Femur (tissue), 1 donor: ENCODE measurements at regions not wholly inside any gene's neighbourhood (a gene's known extent, or its start where the extent isn't known, plus 50 kb on each side); places are given as distances from the start of the nearest gene placed in this dataset.
"Not testable (repeated sequence)": the region's sequence is repeated elsewhere in the genome, so short reads cannot be mapped to it uniquely, and the experiment has no call there.

Experiments used
- DNase-seq: peaks from one replicate; pipeline ENCODE4 v3.0.0-alpha.2; 2017

DNA sequence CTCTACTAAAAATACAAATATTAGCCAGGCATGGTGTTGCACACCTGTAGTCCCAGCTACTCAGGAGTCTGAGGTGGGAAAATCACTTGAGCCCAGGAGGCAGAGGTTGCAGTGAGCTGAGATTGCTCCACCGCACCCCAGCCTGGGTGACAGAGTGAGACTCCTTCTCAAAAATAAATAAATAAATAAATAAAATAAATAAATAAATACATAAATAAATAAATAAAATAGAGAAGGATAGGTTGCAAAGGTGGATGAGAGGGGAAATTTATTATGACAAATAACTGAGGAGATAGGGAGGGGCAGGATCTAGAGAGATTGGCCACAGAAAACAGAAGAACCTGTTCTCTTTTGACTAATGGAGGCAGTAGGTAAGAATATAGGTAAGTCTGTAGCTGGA is 601.6 kb downstream of the LRRC70 start:
- not testable (repeated sequence) for DNase-seq

DNA sequence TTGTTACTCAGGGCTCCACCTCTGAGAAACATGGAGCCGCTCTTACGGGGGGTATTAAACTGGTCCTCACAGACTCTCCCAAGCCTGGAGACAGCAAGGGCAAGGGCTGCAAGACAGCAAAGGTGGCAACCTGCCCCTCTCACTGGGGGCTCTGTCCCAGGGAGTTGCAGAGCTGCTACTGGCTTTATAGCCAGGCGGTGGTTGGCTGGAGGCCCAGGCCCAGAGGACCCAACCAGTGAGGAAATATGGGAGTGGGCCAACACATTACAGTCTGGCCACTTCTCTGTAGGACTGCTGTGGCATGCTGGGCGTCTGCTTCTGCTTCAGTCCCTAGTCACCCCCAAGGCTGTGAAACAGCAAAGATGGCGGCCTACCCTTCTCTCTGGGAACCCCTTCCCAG is 597.2 kb downstream of the LRRC70 start:
- no peak for DNase-seq

DNA sequence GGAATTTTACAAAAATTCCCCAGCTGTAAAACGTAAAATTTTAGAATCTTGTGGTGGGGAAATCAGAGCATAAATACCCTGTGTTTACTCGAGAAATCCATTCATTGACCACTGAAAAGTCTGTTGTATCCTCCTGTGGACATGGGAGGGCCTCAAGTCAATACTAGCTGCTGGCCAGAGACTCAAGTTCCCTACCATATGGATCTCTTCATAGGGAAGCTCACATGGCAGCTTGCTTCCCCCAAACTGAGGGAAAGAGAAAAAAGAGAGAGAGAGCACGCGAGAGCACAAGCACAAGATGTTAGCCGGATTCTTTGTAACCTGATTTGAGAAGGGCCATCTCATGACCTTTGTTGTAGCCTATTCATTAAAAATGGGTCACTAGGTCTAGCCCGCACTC is 591.9 kb downstream of the LRRC70 start:
- DNase-seq: no peak

- DNase-seq: no peak
Observed at GRCh38 chr5:63164838-63165535, 586.4 kb downstream of the LRRC70 start.

- no peak for DNase-seq
Observed at GRCh38 chr5:63164339-63164738, 585.7 kb downstream of the LRRC70 start.

DNA sequence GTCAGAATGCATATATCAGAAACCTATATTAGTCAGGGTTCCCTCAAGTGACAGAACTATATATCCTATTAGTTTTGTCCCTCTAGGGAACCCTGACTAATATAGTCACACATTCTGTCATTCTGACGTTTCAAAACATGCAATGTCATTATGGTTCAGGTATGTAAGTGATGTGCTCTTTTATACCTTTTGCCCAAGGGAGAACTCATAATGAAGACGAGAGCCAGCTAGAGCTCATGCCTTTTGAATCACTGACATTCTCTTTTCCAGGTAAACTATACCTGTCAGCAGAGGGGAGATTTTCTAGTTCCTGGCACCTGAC is 576.7 kb downstream of the LRRC70 start:
- DNase-seq: no peak

DNA sequence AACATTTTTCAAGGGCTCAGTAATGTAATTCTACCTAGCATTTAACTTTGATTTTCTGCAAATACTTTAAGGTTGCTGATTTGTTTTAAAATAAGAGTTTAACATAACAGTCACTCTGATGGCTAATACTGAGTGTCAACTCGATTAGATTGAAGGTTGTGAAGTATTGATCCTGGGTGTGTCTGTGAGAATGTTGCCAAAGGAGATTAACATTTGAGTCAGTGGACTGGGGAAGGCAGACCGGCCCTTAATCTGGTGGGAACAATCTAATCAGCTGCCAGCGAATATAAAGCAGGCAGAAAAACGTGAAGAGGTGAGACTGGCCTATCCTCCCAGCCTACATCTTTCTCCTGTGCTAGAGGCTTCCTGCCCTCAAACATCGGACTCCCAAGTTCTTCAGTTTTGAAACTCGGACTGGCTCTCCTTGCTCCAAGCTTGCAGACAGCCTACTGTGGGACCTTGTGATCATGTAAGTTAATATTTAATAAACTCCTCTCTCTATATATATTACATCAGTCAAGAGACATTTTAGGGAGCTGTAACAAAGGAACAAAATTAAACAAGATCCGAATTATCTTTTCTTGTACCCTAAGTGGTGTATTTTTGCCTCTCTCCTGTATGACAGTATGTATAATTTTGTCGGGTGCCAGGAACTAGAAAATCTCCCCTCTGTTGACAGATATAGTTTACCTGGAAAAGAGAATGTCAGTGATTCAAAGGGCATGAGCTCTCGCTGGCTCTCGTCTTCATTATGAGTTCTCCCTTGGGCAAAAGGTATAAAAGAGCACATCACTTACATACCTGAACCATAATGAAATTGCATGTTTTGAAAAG is 576.1 kb downstream of the LRRC70 start:
- no peak for DNase-seq

GRCh38 chr5:63152871-63153270 is 574.3 kb downstream of the LRRC70 start:
- DNase-seq: no peak

DNA sequence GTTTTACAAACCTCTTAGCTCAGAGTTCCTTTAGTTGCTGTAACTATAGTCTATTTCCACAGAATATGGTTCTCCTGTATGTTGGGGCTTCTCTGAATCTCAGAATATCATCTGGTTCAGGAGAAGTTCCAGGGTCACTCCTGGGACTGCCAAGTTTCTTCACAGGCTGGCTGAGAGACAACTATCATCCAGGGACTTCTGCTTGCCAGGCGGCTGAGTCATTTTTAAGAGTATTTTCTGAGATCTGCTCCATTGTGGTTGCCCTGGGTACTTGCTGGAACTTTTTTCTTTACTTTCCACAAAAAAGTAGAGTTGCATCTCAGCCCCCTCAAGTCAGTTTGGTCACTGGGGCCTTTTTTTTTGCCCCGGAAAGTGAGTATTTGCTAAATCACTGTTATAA is 566.5 kb downstream of the LRRC70 start:
- no peak for DNase-seq

GRCh38 chr5:63141591-63141990 is 563.0 kb downstream of the LRRC70 start:
- DNase-seq: no peak

DNA sequence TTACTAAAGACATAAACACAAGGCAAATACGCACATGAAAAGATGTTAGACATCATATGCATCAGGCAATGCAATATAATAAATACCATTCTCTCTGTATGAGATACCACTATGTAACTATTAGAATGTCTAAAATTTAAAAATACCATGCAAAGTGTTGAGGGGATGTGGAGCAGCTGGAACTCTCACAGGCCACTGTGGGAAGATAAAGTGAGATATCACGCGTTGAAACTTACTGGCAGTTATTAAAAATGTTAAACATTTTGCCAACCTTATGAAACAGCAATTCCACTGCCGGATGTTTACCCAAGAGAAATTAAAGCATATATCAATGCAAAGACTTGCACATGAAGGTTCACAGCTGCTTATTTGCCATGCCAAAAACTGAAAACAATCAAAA is 556.7 kb downstream of the LRRC70 start:
- no peak for DNase-seq

- DNase-seq: no peak
Observed at GRCh38 chr5:63131626-63132285, 553.1 kb downstream of the LRRC70 start.

- no peak for DNase-seq
Observed at GRCh38 chr5:63128761-63129160, 550.1 kb downstream of the LRRC70 start.

DNA sequence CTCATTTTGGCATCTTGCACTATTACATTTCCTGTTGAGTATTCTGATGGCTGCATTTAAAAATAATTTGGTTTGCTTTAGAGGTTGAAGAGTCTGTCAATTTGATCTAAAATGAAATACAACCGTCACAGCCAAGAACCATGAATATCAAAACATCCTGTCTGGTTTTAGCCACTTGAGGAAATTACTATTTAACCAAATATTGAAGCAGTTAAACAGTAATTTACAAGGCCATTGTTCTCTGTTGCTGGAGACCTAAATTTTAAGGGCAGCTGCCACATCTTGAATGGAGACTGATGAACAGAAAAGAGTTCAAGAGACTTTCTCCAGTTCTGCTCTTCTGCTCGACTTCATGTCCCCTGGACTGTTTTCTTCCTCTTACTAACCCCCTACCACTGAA is 549.4 kb downstream of the LRRC70 start:
- DNase-seq: no peak

DNA sequence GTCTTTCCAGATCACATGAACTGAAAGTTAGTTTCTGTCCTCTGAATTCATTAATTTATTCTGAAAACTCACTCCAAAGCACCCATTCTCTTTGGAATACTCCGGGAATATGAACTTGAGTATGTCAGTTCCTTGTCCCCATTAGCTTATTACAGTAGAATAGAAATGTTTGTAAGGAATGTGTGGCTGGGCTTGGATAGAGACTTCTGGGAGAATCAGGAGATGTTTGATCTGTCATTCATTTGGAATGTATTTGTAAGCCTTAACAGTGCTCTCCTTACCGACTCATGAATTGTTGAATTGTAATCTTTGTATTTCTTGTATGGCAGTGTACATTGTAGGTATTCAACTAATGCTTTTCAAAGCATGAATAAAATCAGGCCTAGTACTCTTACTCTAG is 548.4 kb downstream of the LRRC70 start:
- no peak for DNase-seq

DNA sequence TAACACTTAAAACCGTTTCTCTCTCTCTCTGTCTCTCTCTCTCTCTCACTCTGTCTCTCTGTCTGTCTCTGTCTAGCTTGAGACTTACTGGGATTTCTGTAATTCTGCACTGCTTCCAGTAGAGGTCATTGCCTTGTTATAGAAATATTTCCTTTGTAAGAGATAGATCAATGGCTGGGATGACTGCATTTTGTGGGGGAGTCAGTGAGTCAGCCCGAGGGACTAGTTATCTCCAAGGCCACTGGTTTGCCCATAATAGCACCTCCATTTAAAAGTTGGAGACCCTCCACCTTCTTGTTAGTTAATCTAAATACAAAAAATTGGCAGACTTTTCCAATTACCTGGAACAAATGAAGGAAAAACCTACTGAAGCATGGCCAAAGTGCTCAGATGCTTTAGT is 547.2 kb downstream of the LRRC70 start:
- DNase-seq: no peak

DNA sequence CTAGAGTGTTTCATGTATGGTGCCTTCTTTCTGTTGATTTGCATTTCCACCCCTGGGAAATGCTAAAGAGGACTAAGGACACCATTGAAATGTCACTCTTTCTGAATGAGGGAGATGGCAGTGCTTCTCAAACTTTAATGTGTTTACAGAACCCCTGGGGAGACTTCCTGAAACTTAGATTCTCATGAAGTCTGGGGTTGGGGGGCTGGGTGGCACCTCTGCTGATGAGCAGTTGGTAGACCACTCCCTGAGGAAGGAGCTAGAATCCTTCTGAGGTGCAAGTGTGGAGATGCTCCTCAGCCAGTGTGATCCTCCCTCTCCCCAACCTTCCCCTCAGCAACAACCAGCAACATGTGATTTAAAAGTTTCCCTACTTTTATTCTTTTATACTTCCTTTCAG is 546.8 kb downstream of the LRRC70 start:
- no peak for DNase-seq

DNA sequence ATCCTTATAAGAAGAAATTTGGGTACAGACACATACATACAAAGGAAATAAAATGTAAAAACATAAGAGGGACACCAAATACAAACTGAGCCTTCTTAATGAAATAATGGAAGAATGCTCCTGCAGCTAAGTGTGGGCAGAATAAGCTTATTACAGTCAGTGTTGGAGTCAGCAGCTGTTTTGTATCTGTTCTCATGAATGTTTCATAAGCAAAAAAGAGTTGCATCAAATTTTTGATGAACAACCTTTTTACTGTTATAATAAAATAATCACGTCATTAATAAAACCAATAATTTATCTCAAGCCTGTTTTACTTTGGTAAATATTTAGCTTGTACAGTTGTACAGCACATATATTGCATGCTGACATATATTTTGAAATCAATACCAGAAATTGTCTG is 545.6 kb downstream of the LRRC70 start:
- no peak for DNase-seq

- DNase-seq: no peak
Observed at GRCh38 chr5:63121471-63121870, 542.9 kb downstream of the LRRC70 start.

GRCh38 chr5:63118221-63118620 is 539.6 kb downstream of the LRRC70 start:
- DNase-seq: no peak

- DNase-seq: no peak
Observed at GRCh38 chr5:63111891-63112290, 533.3 kb downstream of the LRRC70 start.

GRCh38 chr5:63101870-63102269 is 523.3 kb downstream of the LRRC70 start:
- no peak for DNase-seq

DNA sequence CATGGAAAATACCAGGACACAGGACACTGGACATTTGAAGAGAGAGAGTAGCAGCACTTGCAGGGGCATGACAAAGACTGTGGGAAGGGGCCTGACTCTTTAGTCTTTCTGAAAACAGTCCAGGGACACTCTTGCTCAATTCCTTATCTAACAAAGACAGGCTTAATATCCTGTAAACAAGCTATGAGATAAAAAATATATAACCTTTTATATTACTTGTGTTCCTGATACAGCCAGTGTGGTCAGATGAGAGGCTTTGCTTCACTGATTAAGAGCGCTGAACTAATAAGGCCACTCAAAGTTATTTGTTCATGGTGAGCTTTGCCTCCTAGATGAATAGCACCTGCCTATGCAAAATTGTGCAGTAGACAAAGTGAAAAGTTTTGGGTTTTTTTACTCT is 518.7 kb downstream of the LRRC70 start:
- no peak for DNase-seq

DNA sequence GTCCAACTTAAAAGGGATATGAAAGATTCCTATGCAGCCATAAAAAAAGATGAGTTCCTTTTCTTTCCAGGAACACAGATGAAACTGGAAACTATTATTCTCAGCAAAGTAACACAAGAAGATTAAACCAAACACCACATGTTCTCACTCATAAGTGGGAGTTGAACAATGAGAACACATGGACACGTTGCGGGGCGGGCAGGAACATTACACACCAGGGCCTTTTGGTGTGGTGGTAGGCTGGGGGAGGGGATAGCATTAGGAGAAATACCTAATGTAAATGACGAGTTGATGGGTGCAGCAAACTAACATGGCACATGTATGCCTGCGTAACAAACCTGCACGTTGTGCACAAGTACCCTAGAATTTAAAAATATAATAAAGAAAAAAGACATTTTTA is 516.1 kb downstream of the LRRC70 start:
- no peak for DNase-seq
